ENCODE measurements at regions not wholly inside any gene's neighbourhood (a gene's known extent, or its start where the extent isn't known, plus 50 kb on each side); places are given as distances from the start of the nearest gene placed in this dataset.
A peak's percentile ranks its signal among the peaks of the same experiment; 100 is the strongest.

GRCh38 chrY:7518387-7518786 lies 606.8 kb upstream of the AMELY start:
- Histone ChIP-seq H3K79me2 (ENCODE audit: insufficient read depth) (no peaks in the 10 kb centered on the region), H3K9ac (no peak overlapping the region), H3K4me1 (ENCODE audit: insufficient read depth) (no peaks in the 10 kb centered on the region), H3K9me2 (ENCODE audit: insufficient read depth) (no peaks in the 10 kb centered on the region), H3K4me2 (ENCODE audit: unreplicated experiment) (no peak overlapping the region), H3K27ac (no peak overlapping the region), H2AFZ (no peak overlapping the region), H4K20me1 (ENCODE audit: insufficient read depth) (no peaks in the 10 kb centered on the region), H3F3A (ENCODE audit: insufficient read depth) (no peaks in the 10 kb centered on the region), H3K27me3 (replicated peaks; ENCODE audit: insufficient read depth) (no peaks in the 10 kb centered on the region), H3K9me3 (ENCODE audit: low read depth) (no peaks in the 10 kb centered on the region), H3K4me3 (no peak overlapping the region), H3K36me3 (ENCODE audit: low read depth) (no peaks in the 10 kb centered on the region)
- 80 to 86% methylated on average over 1 of the region's 1 CpG for WGBS, 2 experiments (ENCODE audit: low coverage in 1 of 2, low lambda C conversion rate in 2 of 2, missing lambda C conversion rate in 2 of 2)
- in situ Hi-C loops (cut with MboI), result no loop called here
- no peak for DNase-seq
- TF ChIP-seq EZH2phosphoT487 (IDR thresholded peaks at IDR 0.05; ENCODE audit: insufficient read depth, low read depth) (no peak), EZH2 (IDR thresholded peaks at IDR 0.05; ENCODE audit: insufficient read depth, poor library complexity, severe bottlenecking) (no peak)

DNA sequence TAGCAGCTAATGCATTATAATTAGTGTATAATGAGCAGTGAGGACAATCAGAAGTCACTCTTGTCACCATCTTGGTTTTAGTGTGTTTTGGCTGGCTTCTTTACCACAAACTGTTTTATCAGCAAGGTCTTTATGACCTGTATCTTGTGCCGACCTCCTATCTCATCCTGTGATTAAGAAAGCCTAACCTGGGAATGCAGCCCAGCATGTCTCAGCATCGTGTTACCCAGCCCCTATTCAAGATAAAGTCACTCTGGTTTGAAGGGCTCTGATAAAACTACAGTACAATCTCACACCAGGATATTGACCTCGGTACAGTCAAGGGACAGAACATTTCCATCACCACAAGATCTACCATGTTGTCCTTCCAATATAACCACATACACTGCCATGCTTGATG lies 604.7 kb upstream of the AMELY start:
- DNase-seq, result no peak
- 95 to 100% methylated on average over 3 of the region's 3 CpGs for WGBS, 2 experiments (ENCODE audit: low coverage in 1 of 2, low lambda C conversion rate in 2 of 2, missing lambda C conversion rate in 2 of 2)
- Histone ChIP-seq H3K4me2 (ENCODE audit: unreplicated experiment) (no peak overlapping the region), H3K9ac (no peak overlapping the region), H2AFZ (no peak overlapping the region), H3K4me3 (no peak overlapping the region), H3K9me2 (ENCODE audit: insufficient read depth) (no peaks in the 10 kb centered on the region), H3F3A (ENCODE audit: insufficient read depth) (no peaks in the 10 kb centered on the region), H3K79me2 (ENCODE audit: insufficient read depth) (no peaks in the 10 kb centered on the region), H3K27me3 (replicated peaks; ENCODE audit: insufficient read depth) (no peaks in the 10 kb centered on the region), H3K36me3 (ENCODE audit: low read depth) (no peaks in the 10 kb centered on the region), H4K20me1 (ENCODE audit: insufficient read depth) (no peaks in the 10 kb centered on the region), H3K4me1 (ENCODE audit: insufficient read depth) (no peaks in the 10 kb centered on the region), H3K27ac (no peak overlapping the region), H3K9me3 (ENCODE audit: low read depth) (no peaks in the 10 kb centered on the region)
- TF ChIP-seq EZH2 (IDR thresholded peaks at IDR 0.05; ENCODE audit: insufficient read depth, poor library complexity, severe bottlenecking), result no peak
- no peak for TF ChIP-seq EZH2phosphoT487 (IDR thresholded peaks at IDR 0.05; ENCODE audit: insufficient read depth, low read depth)
- in situ Hi-C loops (cut with MboI), result no loop called here

- Histone ChIP-seq H3K4me1 (ENCODE audit: insufficient read depth) (no peaks in the 10 kb centered on the region), H3F3A (ENCODE audit: insufficient read depth) (no peaks in the 10 kb centered on the region), H3K9ac (no peak overlapping the region), H3K9me2 (ENCODE audit: insufficient read depth) (no peaks in the 10 kb centered on the region), H3K4me2 (ENCODE audit: unreplicated experiment) (no peak overlapping the region), H3K27ac (no peak overlapping the region), H3K36me3 (ENCODE audit: low read depth) (no peaks in the 10 kb centered on the region), H3K27me3 (replicated peaks; ENCODE audit: insufficient read depth) (no peaks in the 10 kb centered on the region), H2AFZ (no peak overlapping the region), H3K79me2 (ENCODE audit: insufficient read depth) (no peaks in the 10 kb centered on the region), H3K9me3 (ENCODE audit: low read depth) (no peaks in the 10 kb centered on the region), H3K4me3 (no peak overlapping the region), H4K20me1 (ENCODE audit: insufficient read depth) (no peaks in the 10 kb centered on the region)
- TF ChIP-seq EZH2 (IDR thresholded peaks at IDR 0.05; ENCODE audit: insufficient read depth, poor library complexity, severe bottlenecking) (no peak), EZH2phosphoT487 (IDR thresholded peaks at IDR 0.05; ENCODE audit: insufficient read depth, low read depth) (no peak)
- no peak for DNase-seq
- in situ Hi-C loops (cut with MboI), result no loop called here
- WGBS, 2 experiments (ENCODE audit: low coverage in 1 of 2, low lambda C conversion rate in 2 of 2, missing lambda C conversion rate in 2 of 2), result 73 to 75% methylated on average over 2 of the region's 2 CpGs
Observed at GRCh38 chrY:7515812-7516211, 604.3 kb upstream of the AMELY start.

DNA sequence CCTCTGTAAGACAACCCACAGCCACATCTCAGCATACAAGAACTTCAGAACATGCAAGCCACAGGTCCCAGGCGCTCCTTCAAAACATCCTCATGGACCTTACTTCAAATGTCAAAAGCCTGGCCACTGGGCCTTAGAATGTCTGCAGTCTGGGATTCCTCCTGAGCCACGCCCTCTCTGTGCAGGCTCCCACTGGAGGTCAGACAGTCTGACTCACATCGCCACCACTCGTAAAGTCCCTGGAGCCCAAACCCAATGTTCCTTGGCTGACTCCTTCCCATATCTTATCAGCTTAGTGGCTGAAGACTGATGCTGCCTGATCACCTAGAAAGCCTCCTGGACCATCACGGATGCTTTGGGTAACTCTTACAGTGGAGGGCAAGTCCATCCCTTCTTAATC lies 591.3 kb upstream of the AMELY start:
- no peak overlapping the region for H3K4me3 ChIP-seq
- H3K27me3 ChIP-seq (replicated peaks; ENCODE audit: insufficient read depth), result no peaks in the 10 kb centered on the region
- no peak overlapping the region for H3K27ac ChIP-seq
- DNase-seq, result peak; percentile 32
- no peak overlapping the region for H3K4me2 ChIP-seq (ENCODE audit: unreplicated experiment)
- H3K9me2 ChIP-seq (ENCODE audit: insufficient read depth), result no peaks in the 10 kb centered on the region
- no peak overlapping the region for H2AFZ ChIP-seq
- H3K9me3 ChIP-seq (ENCODE audit: low read depth), result no peaks in the 10 kb centered on the region
- H3K36me3 ChIP-seq (ENCODE audit: low read depth), result 0 out of 2 replicates have a peak, but pooled peaks cover 3% of the 10 kb centered on the region
- no peaks in the 10 kb centered on the region for H3F3A ChIP-seq (ENCODE audit: insufficient read depth)
- 87 to 96% methylated on average over 5 of the region's 5 CpGs for WGBS, 2 experiments (ENCODE audit: low coverage in 1 of 2, low lambda C conversion rate in 2 of 2, missing lambda C conversion rate in 2 of 2)
- no peak overlapping the region for H3K9ac ChIP-seq
- H3K79me2 ChIP-seq (ENCODE audit: insufficient read depth), result no peaks in the 10 kb centered on the region
- no peaks in the 10 kb centered on the region for H4K20me1 ChIP-seq (ENCODE audit: insufficient read depth)
- in situ Hi-C loops (cut with MboI), result no loop called here
- TF ChIP-seq EZH2 (IDR thresholded peaks at IDR 0.05; ENCODE audit: insufficient read depth, poor library complexity, severe bottlenecking), result no peak
- peaks cover 14% of the 10 kb centered on the region for H3K4me1 ChIP-seq (ENCODE audit: insufficient read depth)

- H3K9ac ChIP-seq, result no peak overlapping the region
- no peaks in the 10 kb centered on the region for H3K36me3 ChIP-seq (ENCODE audit: low read depth)
- H4K20me1 ChIP-seq (ENCODE audit: insufficient read depth), result no peaks in the 10 kb centered on the region
- H3K9me2 ChIP-seq (ENCODE audit: insufficient read depth), result no peaks in the 10 kb centered on the region
- no peak overlapping the region for H3K4me3 ChIP-seq
- H3K79me2 ChIP-seq (ENCODE audit: insufficient read depth), result no peaks in the 10 kb centered on the region
- no peak overlapping the region for H3K4me2 ChIP-seq (ENCODE audit: unreplicated experiment)
- H2AFZ ChIP-seq, result no peak overlapping the region
- no peaks in the 10 kb centered on the region for H3F3A ChIP-seq (ENCODE audit: insufficient read depth)
- DNase-seq, result peak; percentile 31
- TF ChIP-seq EZH2 (IDR thresholded peaks at IDR 0.05; ENCODE audit: insufficient read depth, poor library complexity, severe bottlenecking) (no peak), EZH2phosphoT487 (IDR thresholded peaks at IDR 0.05; ENCODE audit: insufficient read depth, low read depth) (no peak)
- H3K4me1 ChIP-seq (ENCODE audit: insufficient read depth), result peaks cover 14% of the 10 kb centered on the region
- H3K27me3 ChIP-seq (replicated peaks; ENCODE audit: insufficient read depth), result no peaks in the 10 kb centered on the region
- H3K27ac ChIP-seq, result peak overlapping the region; percentile 27
- WGBS, 2 experiments (ENCODE audit: low coverage in 1 of 2, low lambda C conversion rate in 2 of 2, missing lambda C conversion rate in 2 of 2), result 8 to 14% methylated on average over 2 of the region's 2 CpGs
- in situ Hi-C loops (cut with MboI), result no loop called here
- H3K9me3 ChIP-seq (ENCODE audit: low read depth), result no peaks in the 10 kb centered on the region
Observed at GRCh38 chrY:7501236-7501635, 589.7 kb upstream of the AMELY start.
